Osteoblast (primary cell): ENCODE measurements at regions not wholly inside any gene's neighbourhood (a gene's known extent, or its start where the extent isn't known, plus 50 kb on each side); places are given as distances from the start of the nearest gene placed in this dataset.
"Not testable (repeated sequence)": the region's sequence is repeated elsewhere in the genome, so short reads cannot be mapped to it uniquely, and the experiment has no call there.

ENCODE experiments used
- DNase-seq: peaks from one replicate; pipeline ENCODE4 v3.0.0; 2011; ENCODE audit warnings: low spot score, mixed read lengths; ENCODE audit not compliant: insufficient read length; ENCODE audit errors: missing footprints
- H2AFZ ChIP-seq: 2 replicates; pipeline ENCODE4 v1.6.0; 2011; ENCODE audit warnings: mild to moderate bottlenecking, low read length
- H3K27ac ChIP-seq: 2 replicates; pipeline ENCODE4 v1.5.1; 2011; ENCODE audit warnings: mild to moderate bottlenecking, low read depth, low read length, moderate library complexity
- H3K27me3 ChIP-seq: 2 replicates; pipeline ENCODE4 v1.6.0; 2012; ENCODE audit warnings: mild to moderate bottlenecking, control low read depth, inconsistent platforms, low read length, moderate library complexity; ENCODE audit not compliant: insufficient read depth
- H3K36me3 ChIP-seq: 2 replicates; pipeline ENCODE4 v1.5.1; 2011; ENCODE audit warnings: mild to moderate bottlenecking, low read length, control low read depth, moderate library complexity; ENCODE audit not compliant: insufficient read depth
- H3K4me1 ChIP-seq: 2 replicates; pipeline ENCODE4 v1.5.1; 2011; ENCODE audit warnings: mild to moderate bottlenecking, low read length, control low read depth, moderate library complexity; ENCODE audit not compliant: insufficient read depth
- H3K4me2 ChIP-seq: 2 replicates; pipeline ENCODE4 v1.6.0; 2011; ENCODE audit warnings: mild to moderate bottlenecking, low read length; ENCODE audit not compliant: insufficient read depth
- H3K4me3 ChIP-seq: fragments of 200-600 bp; sonication (generic); 3 replicates; pipeline ENCODE4 v1.5.1; 2012; ENCODE audit warnings: mild to moderate bottlenecking, low read length, inconsistent platforms; ENCODE audit not compliant: insufficient read depth
- H3K79me2 ChIP-seq: 2 replicates; pipeline ENCODE4 v1.6.0; 2012; ENCODE audit warnings: mild to moderate bottlenecking, low read length, control low read depth, inconsistent platforms; ENCODE audit not compliant: insufficient read depth
- H3K9me3 ChIP-seq: 2 replicates; pipeline ENCODE4 v1.5.1; 2011; ENCODE audit warnings: low read depth, low read length, control low read depth
- H4K20me1 ChIP-seq: 2 replicates; pipeline ENCODE4 v1.6.0; 2012; ENCODE audit warnings: mild to moderate bottlenecking, low read length, control low read depth; ENCODE audit not compliant: insufficient read depth
- TF ChIP-seq, protein P1 (sequence below): IDR thresholded peaks from 2 replicates; pipeline ENCODE4 v1.5.1; 2011; ENCODE audit warnings: mild to moderate bottlenecking, low read depth, low read length, moderate library complexity; ENCODE audit errors: extremely low read depth

- H4K20me1 ChIP-seq, result no peaks in the 10 kb centered on the region
- no peak for DNase-seq
- no peak overlapping the region for H3K4me3 ChIP-seq
- no peaks in the 10 kb centered on the region for H3K9me3 ChIP-seq
- H3K79me2 ChIP-seq, result no peaks in the 10 kb centered on the region
- no peaks in the 10 kb centered on the region for H3K27me3 ChIP-seq
- TF ChIP-seq, protein P1, sequence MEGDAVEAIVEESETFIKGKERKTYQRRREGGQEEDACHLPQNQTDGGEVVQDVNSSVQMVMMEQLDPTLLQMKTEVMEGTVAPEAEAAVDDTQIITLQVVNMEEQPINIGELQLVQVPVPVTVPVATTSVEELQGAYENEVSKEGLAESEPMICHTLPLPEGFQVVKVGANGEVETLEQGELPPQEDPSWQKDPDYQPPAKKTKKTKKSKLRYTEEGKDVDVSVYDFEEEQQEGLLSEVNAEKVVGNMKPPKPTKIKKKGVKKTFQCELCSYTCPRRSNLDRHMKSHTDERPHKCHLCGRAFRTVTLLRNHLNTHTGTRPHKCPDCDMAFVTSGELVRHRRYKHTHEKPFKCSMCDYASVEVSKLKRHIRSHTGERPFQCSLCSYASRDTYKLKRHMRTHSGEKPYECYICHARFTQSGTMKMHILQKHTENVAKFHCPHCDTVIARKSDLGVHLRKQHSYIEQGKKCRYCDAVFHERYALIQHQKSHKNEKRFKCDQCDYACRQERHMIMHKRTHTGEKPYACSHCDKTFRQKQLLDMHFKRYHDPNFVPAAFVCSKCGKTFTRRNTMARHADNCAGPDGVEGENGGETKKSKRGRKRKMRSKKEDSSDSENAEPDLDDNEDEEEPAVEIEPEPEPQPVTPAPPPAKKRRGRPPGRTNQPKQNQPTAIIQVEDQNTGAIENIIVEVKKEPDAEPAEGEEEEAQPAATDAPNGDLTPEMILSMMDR, result no peak
- H3K4me1 ChIP-seq, result no peaks in the 10 kb centered on the region
- H3K27ac ChIP-seq, result no peak overlapping the region
- no peak overlapping the region for H3K4me2 ChIP-seq
- H3K36me3 ChIP-seq, result no peaks in the 10 kb centered on the region
- H2AFZ ChIP-seq, result no peak overlapping the region
Measured at GRCh38 chr2:84065857-84066256, 393.2 kb downstream of the SUCLG1 start.

DNA sequence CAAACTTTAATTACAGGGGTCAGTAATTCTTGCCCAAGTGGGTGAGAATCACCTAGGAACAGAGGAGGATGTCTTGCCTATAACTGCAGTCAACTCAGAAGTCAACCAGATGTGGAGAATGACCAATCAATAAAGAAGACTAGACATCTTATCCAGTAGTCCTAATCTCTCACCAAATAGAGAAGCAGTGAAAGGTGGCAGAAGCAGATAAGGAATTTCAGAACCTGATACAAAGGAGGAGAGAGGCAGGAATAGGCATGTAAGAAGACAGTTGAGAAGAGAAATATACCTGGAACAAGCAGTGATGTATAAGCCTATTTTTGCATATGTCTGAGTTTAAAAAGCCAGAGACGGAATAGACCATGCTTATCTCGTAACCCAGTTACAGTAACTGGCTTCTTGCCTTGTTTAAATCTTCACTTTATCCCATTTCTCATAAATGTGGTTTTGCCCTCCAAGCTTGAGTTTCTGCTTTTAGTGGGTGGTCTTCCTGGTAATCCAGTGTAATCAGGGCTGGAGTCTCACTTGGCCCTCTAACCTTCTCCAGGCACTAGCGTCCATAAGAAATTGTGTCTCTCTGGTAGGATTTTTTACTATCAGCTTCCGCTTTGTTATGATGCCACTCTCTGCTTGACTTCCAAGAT, 401.0 kb downstream of the SUCLG1 start:
- no peak overlapping the region for H2AFZ ChIP-seq
- H4K20me1 ChIP-seq, result no peaks in the 10 kb centered on the region
- no peaks in the 10 kb centered on the region for H3K27me3 ChIP-seq
- TF ChIP-seq, protein P1, result no peak
- no peak overlapping the region for H3K4me2 ChIP-seq
- DNase-seq, result no peak
- H3K36me3 ChIP-seq, result no peaks in the 10 kb centered on the region
- H3K79me2 ChIP-seq, result no peaks in the 10 kb centered on the region
- H3K4me3 ChIP-seq, result no peak overlapping the region
- no peaks in the 10 kb centered on the region for H3K9me3 ChIP-seq
- no peaks in the 10 kb centered on the region for H3K4me1 ChIP-seq
- no peak overlapping the region for H3K27ac ChIP-seq

GRCh38 chr2:84055816-84056215, 403.3 kb downstream of the SUCLG1 start:
- TF ChIP-seq, protein P1, result no peak
- Histone ChIP-seq H3K27me3 (no peaks in the 10 kb centered on the region), H3K4me3 (no peak overlapping the region), H2AFZ (no peak overlapping the region), H4K20me1 (no peaks in the 10 kb centered on the region), H3K4me2 (no peak overlapping the region), H3K79me2 (no peaks in the 10 kb centered on the region), H3K4me1 (no peaks in the 10 kb centered on the region), H3K9me3 (no peaks in the 10 kb centered on the region), H3K27ac (no peak overlapping the region), H3K36me3 (no peaks in the 10 kb centered on the region)
- no peak for DNase-seq

DNA sequence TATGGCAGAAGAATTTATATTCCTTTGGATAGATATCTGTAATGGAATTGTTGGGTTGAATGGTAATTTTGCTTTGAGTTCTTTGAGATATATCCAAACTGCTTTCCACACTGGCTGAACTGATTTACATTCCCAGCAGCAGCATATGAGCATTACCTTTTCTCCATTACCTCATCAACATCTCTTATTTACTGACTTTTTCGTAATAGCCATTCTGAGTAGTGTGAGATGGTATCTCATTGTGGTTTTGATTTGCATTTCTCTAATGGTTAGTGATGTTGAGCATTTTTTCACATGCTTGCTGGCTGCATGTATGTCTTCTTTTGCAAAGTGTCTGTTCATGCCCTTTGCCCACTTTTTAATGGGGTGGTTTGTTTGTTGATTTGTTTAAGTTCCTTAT, 404.5 kb downstream of the SUCLG1 start:
- H2AFZ ChIP-seq, DNase-seq, H3K36me3 ChIP-seq, H3K4me2 ChIP-seq, H3K9me3 ChIP-seq, H3K79me2 ChIP-seq, H3K27me3 ChIP-seq, H4K20me1 ChIP-seq, H3K4me1 ChIP-seq, H3K27ac ChIP-seq, H3K4me3 ChIP-seq: not testable (repeated sequence)
